Femur (tissue), 1 donor: ENCODE measurements at regions not wholly inside any gene's neighbourhood (a gene's known extent, or its start where the extent isn't known, plus 50 kb on each side); places are given as distances from the start of the nearest gene placed in this dataset.

ENCODE experiments used
- DNase-seq: peaks from one replicate; pipeline ENCODE4 v3.0.0-alpha.2; 2017

DNA sequence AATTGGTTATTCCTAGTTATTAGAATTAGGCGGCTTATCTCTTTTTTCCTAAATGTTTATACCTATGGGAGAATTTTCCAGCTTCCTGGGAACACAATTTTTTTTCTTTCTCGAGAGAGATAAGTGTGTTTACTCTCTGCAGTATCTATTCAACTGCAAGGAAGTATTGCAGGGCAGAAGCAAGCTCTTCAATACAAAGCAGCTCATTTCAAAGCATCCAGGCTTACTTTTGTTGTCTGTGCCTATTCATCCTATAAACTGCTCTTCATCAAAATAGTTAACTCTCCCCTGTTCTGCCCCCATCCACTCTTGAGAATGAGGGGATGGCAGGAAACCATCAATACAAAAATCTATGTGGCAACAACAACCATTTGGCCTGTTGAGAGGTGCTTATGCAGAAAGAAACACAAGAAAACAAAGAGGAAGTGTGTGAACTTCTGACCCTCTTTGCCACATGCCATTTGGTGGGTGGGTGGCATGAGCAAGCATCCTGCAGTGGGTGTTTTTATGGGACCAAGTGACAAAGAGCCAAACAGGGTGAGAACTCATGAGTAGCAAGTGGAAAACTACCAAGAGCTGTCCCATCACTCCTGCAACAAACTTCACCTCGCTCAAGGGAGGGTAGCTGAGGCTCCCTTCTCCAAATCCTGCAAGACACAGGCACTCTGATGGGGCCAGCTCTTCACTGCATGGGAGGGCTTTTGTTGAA, 50.6 kb upstream of the MRPS6 start:
- no peak for DNase-seq

DNA sequence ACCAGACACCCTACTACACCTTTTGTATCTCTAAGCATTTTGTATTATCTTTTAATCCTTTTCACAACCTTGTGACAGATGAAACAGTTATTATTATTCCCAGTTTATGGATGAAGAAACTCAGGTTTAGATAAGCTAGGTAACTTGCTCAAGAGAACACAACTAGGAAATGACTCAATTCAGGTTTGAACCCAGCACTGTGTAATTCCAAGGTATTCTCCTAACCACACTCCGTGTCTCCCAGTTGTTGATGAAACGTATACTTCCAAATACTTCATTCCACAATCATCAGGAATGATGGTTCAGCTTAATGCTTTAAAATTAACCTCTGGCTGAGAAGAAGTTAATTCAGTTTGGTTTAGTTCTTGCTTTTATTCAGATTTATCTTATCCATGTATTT, 51.7 kb upstream of the MRPS6 start:
- no peak for DNase-seq

DNA sequence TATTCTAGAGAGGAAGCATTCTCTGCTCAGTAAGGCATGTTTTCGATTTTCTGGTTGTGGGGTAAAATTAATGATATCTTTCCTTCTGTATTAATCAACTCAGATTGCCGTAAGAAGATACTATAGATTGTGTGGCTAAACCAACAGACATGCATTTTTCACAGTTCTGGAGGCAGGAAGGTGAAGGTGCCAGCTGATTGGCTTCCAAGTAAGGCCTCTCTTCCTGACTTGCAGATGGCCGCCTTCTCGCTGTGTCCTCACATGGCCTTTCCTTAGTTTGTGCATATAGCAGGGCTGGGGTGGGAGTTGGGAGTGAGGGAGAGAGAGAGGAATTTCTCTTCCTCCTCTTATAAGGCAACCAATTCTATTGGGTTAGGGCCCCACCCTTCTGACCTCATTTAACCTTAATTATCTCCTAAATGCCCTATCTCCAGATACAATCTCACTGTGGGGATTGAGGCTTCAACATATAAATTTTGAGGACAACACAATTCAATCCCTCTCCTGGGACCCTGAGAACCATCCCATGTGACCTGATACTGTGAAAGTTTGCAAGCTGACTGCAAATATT, 52.3 kb upstream of the MRPS6 start:
- DNase-seq = no peak

DNA sequence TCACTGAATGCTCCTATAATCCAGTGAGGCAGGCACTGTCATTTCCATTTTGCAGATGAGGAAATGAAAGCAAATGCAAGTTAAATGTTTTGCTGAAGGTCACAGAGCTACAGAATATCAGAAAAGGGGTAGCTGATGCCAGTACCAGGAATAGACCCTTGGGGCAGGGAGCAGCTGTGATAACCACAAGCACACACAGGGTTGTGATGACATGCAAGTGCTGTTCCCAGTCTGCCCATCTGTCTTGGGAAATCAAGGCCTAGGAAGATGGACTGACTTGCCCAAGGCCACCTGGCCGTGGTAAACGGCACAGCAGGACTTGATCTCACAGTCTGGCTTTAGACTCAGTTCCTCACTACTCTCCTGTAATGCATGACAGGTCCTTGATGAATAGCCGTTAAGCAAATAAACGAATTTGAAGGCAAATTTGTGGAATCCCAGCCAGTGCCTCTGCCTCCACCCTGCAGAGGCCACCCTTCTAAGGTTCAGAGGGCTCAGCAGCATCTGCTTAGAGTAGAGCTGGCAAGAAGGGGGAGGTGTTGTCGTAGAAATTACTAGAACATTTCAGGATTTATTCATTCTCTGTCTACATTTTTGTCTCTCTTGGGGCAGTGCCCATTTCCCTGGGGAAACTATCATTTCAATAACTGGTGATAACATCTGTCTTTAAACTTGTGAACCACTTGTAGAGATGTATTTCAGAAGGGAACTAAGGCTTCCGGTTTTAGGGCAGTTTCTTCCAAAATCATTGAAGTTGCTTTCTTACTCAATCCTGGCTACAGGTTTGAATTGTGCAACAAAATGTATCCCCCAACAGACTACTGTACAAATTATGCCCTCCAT, 53.2 kb upstream of the MRPS6 start:
- DNase-seq = no peak

DNA sequence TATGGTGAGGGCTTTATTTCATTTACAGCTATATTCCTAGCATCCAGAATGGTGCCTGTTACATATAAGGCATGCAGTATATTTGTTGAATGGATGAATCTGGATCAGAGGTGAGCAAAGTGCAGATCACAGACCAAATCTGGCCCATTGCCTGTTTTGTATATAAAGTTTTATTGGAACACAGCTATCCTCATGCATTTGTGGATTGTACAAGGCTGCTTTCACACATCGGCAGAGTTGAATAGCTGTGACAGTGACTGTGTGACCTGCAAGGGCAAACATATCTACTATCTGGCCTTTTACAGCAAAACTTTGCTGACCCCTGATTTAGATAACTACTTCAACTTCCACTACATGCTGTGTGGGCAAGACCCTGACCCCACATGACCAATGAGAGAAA, 54.0 kb upstream of the MRPS6 start:
- DNase-seq = no peak

DNA sequence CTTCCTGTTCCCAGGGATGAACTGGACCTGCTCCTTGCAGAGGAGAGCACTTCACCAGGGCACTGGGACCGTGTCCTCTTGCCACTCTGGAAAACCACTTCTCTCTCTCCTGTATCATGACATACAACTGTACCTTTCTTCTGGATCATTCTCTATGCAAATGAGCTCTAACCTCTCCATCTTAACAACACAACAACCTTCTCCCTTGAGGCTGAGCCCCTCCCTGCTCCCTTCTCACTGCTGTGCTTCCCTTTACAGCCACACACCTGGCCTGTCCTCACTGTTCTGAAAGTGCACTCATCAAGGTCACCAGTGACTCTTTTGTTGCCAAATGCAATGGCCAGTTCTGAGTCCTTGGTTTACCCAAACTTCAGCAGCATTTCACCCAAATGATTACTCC, 54.5 kb upstream of the MRPS6 start:
- no peak for DNase-seq

DNA sequence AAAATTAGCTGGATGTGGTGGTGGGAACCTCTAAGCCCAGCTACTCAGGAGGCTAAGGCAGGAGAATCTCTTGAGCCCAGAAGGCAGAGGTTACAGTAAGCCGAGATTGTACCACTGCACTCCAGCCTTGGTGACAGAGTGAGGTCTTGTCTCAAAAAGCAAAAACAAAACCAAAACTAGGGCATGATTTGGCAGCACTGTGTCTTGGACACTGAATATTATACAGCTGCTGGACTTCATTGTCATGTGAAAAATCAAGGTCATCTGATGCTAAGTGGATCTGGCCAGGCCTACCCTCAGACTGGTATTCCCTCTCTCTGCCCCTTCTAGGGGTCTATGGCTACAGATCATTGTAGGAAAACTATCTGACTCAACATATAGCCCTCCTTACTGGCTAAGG, 55.2 kb upstream of the MRPS6 start:
- no peak for DNase-seq

DNA sequence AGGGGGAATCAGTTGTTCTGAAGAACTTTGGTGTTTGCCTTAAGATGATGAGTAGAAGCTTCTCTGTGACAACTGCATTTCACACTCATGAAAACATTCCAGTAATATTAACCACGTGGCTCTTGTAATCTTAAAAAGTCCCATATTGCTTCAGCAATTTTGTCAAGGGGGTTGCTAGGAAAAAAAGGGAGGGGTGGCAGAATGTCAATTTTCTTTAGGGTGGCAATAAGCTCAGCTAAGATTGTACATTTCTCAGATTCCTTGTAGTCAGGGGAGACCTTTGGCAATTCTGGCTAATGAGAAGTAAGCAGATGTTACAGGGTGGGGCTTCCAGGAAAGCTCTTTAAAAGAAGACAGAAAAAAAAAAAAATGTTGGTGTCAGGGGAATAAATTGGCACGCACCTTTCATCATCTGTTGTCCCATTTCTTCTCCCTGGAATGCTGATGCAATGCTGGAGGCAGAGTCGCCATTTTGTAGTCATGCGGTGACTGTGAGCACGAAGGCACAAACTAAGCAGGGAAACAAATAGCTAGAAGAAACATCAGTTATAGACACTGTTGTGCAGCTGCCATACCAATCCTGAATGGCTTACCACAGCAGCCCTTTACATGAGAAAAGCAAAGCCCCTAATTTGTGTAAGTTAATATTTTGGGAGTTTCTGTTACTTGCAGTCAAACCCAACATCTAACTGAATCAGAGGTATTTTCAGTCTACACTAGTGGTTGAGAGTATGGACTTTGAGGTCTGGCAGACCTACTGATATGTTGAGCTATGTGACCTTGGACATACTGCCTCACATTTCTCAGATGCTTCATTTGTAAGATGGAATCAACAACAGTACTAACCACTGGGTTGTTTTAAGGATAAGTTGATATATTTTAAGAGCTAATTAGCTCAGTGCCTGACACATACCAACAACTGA, 56.1 kb upstream of the MRPS6 start:
- DNase-seq = no peak

DNA sequence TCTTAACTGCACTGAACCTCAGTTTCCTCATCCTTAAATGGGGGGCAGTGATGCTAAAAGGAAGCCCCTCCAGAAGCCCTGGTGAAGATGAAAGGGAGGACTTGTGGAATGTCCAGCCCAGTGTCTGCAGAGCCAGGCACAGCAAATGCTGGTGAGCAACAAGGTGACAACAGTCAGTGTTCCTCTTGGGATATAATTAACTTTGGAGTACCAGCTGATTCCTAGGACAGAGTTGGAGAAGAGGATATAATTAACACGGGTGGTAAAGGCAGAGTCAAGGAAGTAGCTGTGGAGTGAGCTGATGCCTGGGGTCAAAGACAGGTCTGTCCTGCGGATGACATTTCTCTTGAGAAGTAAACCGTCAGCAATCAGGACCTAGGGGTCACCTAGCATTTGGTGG, 60.7 kb upstream of the MRPS6 start:
- no peak for DNase-seq

DNA sequence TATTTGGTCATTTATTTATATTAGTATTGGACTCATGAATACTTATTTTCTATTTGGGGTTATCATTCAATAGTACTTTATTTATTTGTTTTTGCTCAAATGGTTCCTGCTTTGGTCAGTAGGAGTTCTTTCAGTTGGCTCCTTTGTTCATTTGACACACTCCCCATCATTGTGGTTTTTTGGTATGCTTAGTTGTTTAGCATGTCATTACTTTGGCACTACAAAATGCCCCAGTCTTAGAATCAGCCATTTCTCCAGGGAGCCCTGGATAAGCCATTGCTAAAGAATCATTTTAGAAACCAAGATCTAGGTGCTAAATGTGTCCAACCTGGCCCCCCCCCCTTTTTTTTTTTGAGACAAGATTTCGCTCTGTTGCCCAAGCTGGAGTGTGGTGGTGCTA, 61.7 kb upstream of the MRPS6 start:
- DNase-seq = no peak

DNA sequence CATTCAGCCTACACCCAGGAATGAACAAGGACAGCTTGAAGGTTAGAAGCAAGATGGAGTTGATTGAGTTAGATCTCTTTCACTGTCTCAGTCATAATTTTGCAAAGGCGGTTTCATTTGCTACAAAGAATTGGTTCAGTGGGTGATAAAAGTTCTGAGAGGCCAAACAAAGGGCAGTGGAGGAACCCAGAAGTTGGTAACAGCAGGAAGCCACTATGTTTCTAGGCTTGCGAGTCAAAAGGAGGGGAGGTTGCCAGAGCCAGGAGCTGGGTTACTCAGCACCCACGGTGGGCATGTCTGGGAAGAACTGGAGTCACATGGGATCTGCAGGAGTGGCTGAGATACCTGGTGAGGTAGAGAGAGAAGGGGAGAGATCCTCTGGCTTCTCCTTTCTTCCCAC, 64.2 kb upstream of the MRPS6 start:
- DNase-seq = no peak

DNA sequence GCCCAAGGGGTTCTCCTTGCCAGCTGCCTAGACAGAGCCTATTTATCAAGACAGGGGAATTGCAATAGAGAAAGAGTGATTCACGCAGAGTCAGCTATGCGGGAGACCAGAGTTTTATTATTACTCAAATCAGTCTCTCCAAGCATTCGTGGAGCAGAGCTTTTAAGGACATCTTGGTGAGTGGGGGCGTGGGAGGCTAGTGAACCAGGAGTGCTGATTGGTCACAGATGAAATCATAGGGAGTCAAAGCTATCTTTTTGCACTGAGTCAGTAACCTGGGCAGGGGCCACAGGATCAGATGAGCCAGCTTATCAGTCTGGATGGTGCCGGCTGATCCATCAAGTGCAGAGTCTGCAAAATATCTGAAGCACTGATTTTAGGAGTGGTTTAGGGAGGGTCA, 64.8 kb upstream of the MRPS6 start:
- no peak for DNase-seq

DNA sequence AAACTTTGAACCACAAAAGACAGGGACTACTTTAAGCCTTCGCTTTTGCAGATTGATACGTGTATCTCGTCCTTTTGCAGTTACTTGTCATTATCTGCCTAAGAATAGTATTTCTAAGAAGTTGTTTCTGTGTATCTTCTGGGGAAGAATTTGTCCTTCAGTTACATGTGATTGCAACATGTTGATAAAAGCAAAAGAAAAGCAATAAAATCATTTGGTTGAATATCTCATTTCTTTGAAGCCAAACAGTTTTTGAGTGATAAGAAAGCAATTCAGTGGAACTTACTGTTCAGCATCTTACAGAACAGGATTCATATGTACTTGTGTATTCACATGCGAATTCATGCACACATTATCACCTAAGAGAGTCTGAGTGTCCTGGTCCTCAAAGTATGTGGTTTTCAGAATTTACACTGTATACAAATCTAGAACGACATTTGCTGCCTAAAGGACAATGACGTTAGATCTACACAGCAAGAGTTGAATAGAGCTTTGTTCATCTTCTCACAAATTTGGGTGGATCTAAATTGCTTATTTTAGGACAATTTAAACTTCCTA, 66.7 kb upstream of the MRPS6 start:
- no peak for DNase-seq

DNA sequence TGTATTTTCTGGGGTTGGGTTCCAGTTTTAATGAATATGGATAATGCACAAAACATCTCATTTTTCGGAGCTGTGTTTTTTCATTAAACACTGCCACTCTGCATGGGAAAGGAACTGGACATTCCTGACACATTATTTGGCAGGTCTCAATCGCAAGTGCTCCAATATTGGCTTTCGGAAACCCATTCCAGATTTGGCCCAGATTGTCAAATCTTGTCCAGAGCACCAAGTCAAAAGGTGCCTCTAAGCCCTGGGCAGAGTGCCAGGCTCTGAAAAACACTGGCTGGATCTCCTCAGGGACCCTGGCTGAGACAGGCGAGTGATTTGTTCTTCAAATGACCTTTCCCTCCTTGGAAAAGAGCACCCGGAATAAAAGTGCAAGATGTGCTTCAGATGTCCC, 68.4 kb upstream of the MRPS6 start:
- DNase-seq = no peak

DNA sequence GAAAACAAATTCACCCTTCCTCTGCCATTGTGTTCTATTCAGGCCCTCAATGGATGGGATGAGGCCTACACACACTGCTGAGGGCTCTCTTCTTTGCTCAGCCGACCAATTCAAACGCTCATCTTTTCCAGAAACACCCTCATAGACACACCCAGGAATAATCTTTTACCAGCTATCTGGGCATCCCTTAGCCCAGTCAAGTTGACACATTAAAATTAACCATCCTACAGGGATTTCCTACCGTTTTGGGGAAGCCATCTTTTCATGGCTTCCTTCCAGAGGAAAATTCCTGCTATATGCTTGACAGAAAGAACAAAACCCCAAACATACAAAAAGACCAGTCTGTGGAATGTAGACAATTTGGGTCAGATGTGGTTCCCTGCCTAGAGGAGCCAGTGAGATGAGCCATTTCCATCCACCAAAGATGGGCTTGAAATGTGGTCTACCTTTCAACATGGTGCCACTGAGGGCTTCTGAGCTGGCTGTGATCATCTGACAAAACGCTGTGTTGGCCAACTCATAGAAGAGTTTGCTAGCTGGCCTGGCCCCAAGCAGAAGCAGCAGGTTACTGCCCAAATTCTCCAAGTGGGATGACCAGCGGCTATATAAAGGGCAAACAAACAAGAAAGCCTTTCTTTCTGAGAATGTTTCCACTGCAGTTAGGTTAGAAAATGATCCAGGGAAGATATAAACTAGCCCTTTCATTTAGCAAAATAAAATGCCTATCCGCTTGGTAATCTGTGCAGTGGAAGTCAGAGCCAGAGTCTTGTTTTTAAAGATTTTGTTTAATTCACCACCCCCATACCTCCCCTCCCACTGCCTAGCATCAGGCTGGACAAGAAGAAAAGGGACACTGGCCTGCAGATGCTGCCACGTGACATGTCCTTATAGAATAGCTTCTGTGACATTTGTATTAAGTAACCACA, 69.1 kb upstream of the MRPS6 start:
- DNase-seq = no peak

DNA sequence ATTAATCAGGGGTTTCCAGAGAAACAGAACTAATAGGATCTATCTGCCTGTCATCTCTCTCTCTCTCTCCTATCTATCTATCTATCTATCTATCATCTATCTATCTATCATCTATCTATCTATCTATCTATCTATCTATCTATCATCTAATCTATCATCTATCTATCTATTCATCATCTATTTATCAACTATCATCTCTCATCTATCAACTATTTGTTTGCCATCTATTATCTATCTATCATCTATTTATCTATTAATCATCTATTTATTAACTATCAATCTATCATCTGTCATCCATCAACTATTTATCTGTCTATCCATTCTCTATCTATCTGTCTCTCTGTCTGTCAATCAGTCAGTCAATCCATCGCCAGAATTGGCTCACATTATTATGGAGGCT, 70.0 kb upstream of the MRPS6 start:
- DNase-seq = no peak

DNA sequence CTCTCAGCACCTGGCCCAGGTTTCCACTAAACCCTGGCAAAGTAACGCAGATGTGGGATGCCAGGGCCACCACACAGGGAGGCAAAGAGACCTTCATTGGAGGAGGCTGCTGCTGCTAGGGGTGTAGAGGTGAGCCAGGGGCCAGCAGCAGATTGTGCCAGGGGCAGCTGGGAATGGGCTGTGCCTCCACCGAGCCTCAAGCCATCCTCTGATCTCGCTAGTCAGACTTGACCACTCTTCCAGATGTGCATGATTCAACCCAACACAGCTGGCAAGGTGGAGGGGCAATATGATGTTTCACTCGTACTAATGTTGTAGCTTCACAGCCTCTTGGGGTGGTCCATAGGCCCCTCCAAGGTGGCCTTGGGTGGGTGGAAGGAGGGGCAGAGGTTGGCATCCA, 73.0 kb upstream of the MRPS6 start:
- no peak for DNase-seq

DNA sequence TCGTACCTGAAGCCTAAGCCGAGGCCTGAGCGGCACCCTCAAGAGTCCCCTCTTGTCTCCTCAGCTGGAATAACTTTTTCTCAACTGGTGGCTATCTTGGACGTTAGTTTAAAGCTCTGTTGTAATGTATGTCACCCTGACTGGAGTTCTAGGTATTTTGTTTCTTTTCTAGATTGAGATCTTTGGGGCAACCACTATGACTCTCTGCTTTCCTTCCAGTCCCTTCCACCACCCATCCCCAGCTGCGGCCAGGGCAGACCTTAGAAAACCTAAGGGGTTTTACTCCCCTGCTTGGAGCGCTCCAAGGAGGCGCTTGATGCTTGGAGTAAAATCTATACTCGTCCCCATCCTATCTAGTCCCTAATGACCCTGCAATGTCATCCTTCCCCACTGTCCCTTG, 74.6 kb upstream of the MRPS6 start:
- no peak for DNase-seq

DNA sequence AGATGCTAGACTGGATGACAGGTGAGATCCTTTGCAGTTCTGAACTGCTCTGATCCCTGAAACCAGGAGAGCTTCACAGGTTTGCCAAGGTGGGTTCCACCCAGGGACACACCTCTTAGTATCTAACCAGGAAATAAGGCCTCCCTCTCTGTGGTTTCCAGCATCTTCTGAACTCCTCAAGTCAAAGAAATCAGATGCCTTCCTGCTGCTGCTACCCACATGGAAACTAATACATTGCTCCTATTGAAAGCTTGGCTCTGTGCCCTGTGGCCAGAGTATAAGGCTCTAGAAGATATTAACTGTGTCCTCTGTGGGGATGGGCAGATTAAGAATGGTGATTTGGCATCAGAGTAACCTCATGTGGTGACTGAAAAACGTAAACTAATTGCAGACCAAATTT, 75.0 kb upstream of the MRPS6 start:
- DNase-seq = no peak

DNA sequence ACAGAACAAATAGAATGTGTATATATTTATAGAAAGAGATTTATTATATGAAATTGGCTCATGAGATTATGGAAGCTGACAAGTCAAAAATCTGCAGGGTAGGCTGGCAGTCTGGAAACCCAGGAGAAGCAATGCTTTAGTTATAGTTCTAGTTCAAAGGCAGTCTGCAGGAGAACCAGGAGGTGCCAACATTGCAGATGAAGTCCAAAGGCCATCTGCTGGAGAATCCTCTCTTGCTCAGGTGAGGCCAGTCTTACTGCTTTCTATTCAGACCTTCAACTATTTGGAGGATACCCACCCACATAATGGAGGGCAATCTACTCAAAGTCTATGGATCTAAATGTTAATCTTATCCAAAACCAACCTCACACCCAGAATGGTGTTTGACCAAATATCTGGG, 75.9 kb upstream of the MRPS6 start:
- DNase-seq = no peak

DNA sequence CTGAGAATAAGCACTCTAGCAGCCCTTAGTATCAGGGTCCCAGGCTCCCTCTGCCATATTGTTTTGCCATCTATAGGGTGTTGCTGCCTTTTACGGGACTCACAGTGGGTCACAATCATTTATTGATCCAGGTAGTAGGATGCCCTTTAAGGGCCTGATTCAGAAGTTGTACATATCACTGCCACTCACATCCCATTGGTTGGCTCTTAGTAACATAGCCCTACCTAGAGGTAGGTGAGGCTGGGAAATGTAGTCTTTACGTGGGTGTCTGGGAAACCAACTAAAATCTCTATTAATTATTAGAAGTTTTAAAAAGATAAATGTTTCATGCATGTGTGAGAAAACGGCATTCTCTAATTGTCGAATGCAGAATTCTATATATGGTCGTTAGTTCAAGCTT, 78.8 kb upstream of the ATP5PO start:
- no peak for DNase-seq
